GM12873 (cell line): ENCODE measurements at regions not wholly inside any gene's neighbourhood (a gene's known extent, or its start where the extent isn't known, plus 50 kb on each side); places are given as distances from the start of the nearest gene placed in this dataset.

Experiments used
- CTCF ChIP-seq: IDR thresholded peaks from 2 replicates; pipeline ENCODE4 v1.5.1; 2012; ENCODE audit warnings: low read depth, mild to moderate bottlenecking, moderate library complexity, low read length, control low read depth; ENCODE audit not compliant: insufficient read depth; ENCODE audit errors: missing control alignments

- TF ChIP-seq CTCF: no peak
Observed at GRCh38 chr1:82462366-82462765, 661.6 kb downstream of the ADGRL2 start.

GRCh38 chr1:82455342-82455741, 654.6 kb downstream of the ADGRL2 start:
- no peak for TF ChIP-seq CTCF

- TF ChIP-seq CTCF: no peak
Observed at GRCh38 chr1:82454431-82454830, 653.7 kb downstream of the ADGRL2 start.

- TF ChIP-seq CTCF: no peak
Observed at GRCh38 chr1:82453511-82454185, 652.9 kb downstream of the ADGRL2 start.

GRCh38 chr1:82452096-82452495, 651.4 kb downstream of the ADGRL2 start:
- no peak for TF ChIP-seq CTCF

- no peak for TF ChIP-seq CTCF
Observed at GRCh38 chr1:82451191-82451590, 650.5 kb downstream of the ADGRL2 start.

GRCh38 chr1:82449506-82450057, 648.8 kb downstream of the ADGRL2 start:
- no peak for TF ChIP-seq CTCF
